Renal pelvis (tissue), 1 donor: ENCODE measurements at regions not wholly inside any gene's neighbourhood (a gene's known extent, or its start where the extent isn't known, plus 50 kb on each side); places are given as distances from the start of the nearest gene placed in this dataset.
"Not testable (repeated sequence)": the region's sequence is repeated elsewhere in the genome, so short reads cannot be mapped to it uniquely, and the experiment has no call there.

Experiments
- DNase-seq: peaks from one replicate; pipeline ENCODE4 v3.0.0-alpha.2; 2013

- DNase-seq: peak; percentile 9
Observed at GRCh38 chrX:86887341-86887740, 630.3 kb upstream of the KLHL4 start.

GRCh38 chrX:86910027-86910426, 607.6 kb upstream of the KLHL4 start:
- DNase-seq: no peak

GRCh38 chrX:86910602-86911311, 606.8 kb upstream of the KLHL4 start:
- DNase-seq: no peak

GRCh38 chrX:86914569-86914968, 603.0 kb upstream of the KLHL4 start:
- no peak for DNase-seq

GRCh38 chrX:86917959-86918358, 599.6 kb upstream of the KLHL4 start:
- DNase-seq: no peak

- no peak for DNase-seq
Observed at GRCh38 chrX:86930419-86930818, 587.2 kb upstream of the KLHL4 start.

- no peak for DNase-seq
Observed at GRCh38 chrX:86935988-86936387, 581.6 kb upstream of the KLHL4 start.

- DNase-seq: peak; percentile 43
Observed at GRCh38 chrX:86946569-86946968, 571.0 kb upstream of the KLHL4 start.

GRCh38 chrX:86964321-86964720, 553.3 kb upstream of the KLHL4 start:
- no peak for DNase-seq

- no peak for DNase-seq
Observed at GRCh38 chrX:86981326-86981879, 536.2 kb upstream of the KLHL4 start.

GRCh38 chrX:86987351-86987750, 530.3 kb upstream of the KLHL4 start:
- DNase-seq: not testable (repeated sequence)

GRCh38 chrX:87003031-87003430, 514.6 kb upstream of the KLHL4 start:
- no peak for DNase-seq

- DNase-seq: no peak
Observed at GRCh38 chrX:87005183-87005582, 512.4 kb upstream of the KLHL4 start.

- DNase-seq: no peak
Observed at GRCh38 chrX:87005885-87006284, 511.7 kb upstream of the KLHL4 start.

GRCh38 chrX:87006561-87006960, 511.0 kb upstream of the KLHL4 start:
- DNase-seq: no peak

- DNase-seq: no peak
Observed at GRCh38 chrX:87017210-87017609, 500.4 kb upstream of the KLHL4 start.

- not testable (repeated sequence) for DNase-seq
Observed at GRCh38 chrX:87033115-87033514, 484.5 kb upstream of the KLHL4 start.

GRCh38 chrX:87045352-87045751, 472.2 kb upstream of the KLHL4 start:
- DNase-seq: no peak

GRCh38 chrX:87049567-87049966, 468.0 kb upstream of the KLHL4 start:
- no peak for DNase-seq

GRCh38 chrX:87063642-87064041, 454.0 kb upstream of the KLHL4 start:
- DNase-seq: no peak

- DNase-seq: no peak
Observed at GRCh38 chrX:87064502-87064901, 453.1 kb upstream of the KLHL4 start.

- DNase-seq: no peak
Observed at GRCh38 chrX:87067795-87068369, 449.7 kb upstream of the KLHL4 start.

GRCh38 chrX:87078231-87078630, 439.4 kb upstream of the KLHL4 start:
- no peak for DNase-seq

GRCh38 chrX:87098477-87098876, 419.1 kb upstream of the KLHL4 start:
- no peak for DNase-seq
